Hepatocyte (in vitro differentiated cells): ENCODE measurements at regions not wholly inside any gene's neighbourhood (a gene's known extent, or its start where the extent isn't known, plus 50 kb on each side); places are given as distances from the start of the nearest gene placed in this dataset.

Experiments used
- EZH2 ChIP-seq: fragments of 200-600 bp; sonication (generic); IDR thresholded peaks from 2 replicates; pipeline ENCODE4 v1.6.1; 2016; ENCODE audit warnings: antibody characterized with exemption, mild to moderate bottlenecking, borderline replicate concordance
- TF ChIP-seq, protein P1 (sequence below): fragments of 200-600 bp; sonication (generic); IDR thresholded peaks from 2 replicates; pipeline ENCODE4 v1.5.1; 2016; ENCODE audit warnings: antibody characterized with exemption, mild to moderate bottlenecking; ENCODE audit not compliant: poor library complexity

DNA sequence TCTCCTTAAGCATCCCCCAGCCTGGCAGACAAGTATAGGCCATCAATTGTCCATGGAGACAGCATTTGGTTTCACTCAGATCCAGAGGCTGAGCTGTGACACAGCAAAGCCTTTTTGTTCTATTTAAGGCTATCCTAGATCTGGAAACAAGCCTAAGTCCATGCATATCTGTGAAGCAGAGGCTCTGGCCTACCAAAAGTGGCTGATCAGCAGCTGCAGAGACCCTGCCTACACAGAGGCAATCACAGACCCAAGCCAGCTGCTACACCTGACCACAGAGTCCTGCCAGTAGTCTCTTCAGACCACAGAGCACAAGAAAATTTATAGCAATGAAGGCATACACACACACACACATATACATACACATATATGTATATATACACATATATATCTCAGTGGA, 501.7 kb upstream of the ARPP21 start:
- TF ChIP-seq EZH2, result no peak
- TF ChIP-seq, protein P1, sequence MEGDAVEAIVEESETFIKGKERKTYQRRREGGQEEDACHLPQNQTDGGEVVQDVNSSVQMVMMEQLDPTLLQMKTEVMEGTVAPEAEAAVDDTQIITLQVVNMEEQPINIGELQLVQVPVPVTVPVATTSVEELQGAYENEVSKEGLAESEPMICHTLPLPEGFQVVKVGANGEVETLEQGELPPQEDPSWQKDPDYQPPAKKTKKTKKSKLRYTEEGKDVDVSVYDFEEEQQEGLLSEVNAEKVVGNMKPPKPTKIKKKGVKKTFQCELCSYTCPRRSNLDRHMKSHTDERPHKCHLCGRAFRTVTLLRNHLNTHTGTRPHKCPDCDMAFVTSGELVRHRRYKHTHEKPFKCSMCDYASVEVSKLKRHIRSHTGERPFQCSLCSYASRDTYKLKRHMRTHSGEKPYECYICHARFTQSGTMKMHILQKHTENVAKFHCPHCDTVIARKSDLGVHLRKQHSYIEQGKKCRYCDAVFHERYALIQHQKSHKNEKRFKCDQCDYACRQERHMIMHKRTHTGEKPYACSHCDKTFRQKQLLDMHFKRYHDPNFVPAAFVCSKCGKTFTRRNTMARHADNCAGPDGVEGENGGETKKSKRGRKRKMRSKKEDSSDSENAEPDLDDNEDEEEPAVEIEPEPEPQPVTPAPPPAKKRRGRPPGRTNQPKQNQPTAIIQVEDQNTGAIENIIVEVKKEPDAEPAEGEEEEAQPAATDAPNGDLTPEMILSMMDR, result no peak
